ENCODE measurements at regions not wholly inside any gene's neighbourhood (a gene's known extent, or its start where the extent isn't known, plus 50 kb on each side); places are given as distances from the start of the nearest gene placed in this dataset.
"Not testable (repeated sequence)": the region's sequence is repeated elsewhere in the genome, so short reads cannot be mapped to it uniquely, and the experiment has no call there.

DNA sequence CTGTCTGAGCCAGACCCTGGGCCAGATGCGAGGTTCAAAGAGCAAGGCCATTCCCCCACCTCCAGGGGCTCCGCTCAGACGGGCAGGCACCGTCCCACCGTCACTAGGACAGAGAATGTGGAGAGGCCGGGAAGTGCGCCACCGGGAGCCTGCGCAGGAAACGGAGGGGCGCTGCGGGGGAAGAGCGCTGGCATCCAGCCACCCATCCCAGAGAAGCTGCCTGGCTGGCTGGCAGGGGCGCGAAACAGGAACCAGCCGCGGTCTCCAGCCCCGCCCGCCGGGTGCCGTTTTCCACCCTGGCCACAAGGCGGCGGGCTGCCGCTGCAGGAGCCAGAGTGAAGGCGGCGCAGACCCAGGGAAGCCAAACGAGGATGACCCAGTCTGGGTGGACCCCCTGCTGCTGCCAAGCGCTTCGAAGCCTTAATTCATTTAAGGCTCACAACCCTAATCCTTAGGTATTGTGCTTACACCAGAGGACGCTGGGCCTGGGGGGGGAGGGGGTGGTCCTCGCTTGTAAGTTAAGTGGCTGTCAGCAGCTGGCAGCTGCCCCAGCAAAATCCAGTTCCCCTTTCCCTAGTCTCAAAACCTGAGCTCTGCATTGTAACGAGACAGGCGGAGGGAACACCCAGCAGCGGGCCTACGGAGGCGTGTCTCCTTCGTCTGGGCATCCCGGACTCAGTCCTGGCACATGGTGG, 114.8 kb upstream of the SMURF2 start:
- TF ChIP-seq, protein P1, sequence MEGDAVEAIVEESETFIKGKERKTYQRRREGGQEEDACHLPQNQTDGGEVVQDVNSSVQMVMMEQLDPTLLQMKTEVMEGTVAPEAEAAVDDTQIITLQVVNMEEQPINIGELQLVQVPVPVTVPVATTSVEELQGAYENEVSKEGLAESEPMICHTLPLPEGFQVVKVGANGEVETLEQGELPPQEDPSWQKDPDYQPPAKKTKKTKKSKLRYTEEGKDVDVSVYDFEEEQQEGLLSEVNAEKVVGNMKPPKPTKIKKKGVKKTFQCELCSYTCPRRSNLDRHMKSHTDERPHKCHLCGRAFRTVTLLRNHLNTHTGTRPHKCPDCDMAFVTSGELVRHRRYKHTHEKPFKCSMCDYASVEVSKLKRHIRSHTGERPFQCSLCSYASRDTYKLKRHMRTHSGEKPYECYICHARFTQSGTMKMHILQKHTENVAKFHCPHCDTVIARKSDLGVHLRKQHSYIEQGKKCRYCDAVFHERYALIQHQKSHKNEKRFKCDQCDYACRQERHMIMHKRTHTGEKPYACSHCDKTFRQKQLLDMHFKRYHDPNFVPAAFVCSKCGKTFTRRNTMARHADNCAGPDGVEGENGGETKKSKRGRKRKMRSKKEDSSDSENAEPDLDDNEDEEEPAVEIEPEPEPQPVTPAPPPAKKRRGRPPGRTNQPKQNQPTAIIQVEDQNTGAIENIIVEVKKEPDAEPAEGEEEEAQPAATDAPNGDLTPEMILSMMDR (IDR thresholded peaks at IDR 0.05; ENCODE audit: borderline replicate concordance, extremely low read depth, low read length, poor library complexity, severe bottlenecking), result peak; percentile 89
- not testable (repeated sequence) for TF ChIP-seq EZH2 (IDR thresholded peaks at IDR 0.05; ENCODE audit: borderline replicate concordance, low read depth, low read length, severe bottlenecking)
